Amygdala (tissue), 56 donors: ENCODE measurements at regions not wholly inside any gene's neighbourhood (a gene's known extent, or its start where the extent isn't known, plus 50 kb on each side); places are given as distances from the start of the nearest gene placed in this dataset.
"Not testable (repeated sequence)": the region's sequence is repeated elsewhere in the genome, so short reads cannot be mapped to it uniquely, and the experiment has no call there.

Experiments
- DNase-seq, 56 donors: peaks; one replicate each; lab custom pipeline; 2025; lab: John Stamatoyannopoulos, UW

GRCh38 chr2:47728551-47728950, 54.4 kb upstream of the MSH6 start:
- DNase-seq, result no peak

DNA sequence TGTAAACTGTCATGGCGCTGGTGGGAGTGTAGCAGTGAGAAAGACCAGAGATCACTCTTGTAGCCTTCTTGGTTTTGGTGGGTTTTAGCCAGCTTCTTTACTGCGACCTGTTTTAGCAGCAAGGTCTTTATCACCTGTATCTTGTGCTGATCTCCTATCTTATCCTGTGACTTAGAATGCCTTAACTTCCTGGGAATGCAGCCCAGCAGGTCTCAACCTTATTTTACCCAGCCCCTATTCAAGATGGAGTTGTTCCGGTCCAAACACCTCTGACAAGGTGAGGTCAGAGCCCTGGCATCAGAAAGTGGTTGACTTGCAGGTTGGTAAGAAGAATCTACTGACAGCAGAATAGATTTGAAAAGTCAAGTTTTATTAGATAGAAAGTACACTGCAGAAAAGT, 55.0 kb upstream of the MSH6 start:
- no peak for DNase-seq

- not testable (repeated sequence) for DNase-seq
Observed at GRCh38 chr2:47726978-47727377, 56.0 kb upstream of the MSH6 start.

GRCh38 chr2:47725808-47726207, 57.1 kb upstream of the MSH6 start:
- DNase-seq, result no peak

- no peak for DNase-seq
Observed at GRCh38 chr2:47724221-47724981, 58.5 kb upstream of the MSH6 start.

DNA sequence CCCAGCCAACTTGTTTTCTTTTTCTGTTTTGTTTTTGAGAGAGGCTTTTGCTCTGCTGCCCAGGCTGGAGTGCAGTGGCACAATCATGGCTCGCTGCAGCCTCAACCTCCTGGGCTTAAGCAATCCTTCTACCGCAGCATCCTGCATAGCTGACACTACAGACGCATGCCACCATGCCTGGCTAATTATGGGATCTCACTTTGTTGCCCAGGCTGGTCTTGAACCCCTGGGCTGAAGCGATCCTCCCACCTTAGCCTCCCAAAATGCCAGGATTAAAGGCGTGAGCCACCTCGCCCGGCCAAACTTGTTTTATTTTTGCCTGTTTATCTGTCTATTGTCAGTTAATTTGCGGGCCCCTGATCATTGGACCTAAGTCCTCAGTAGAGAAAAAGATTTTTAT, 61.6 kb upstream of the MSH6 start:
- DNase-seq, result no peak

- DNase-seq, result no peak
Observed at GRCh38 chr2:47720559-47720958, 62.4 kb upstream of the MSH6 start.

- no peak for DNase-seq
Observed at GRCh38 chr2:47720036-47720435, 62.9 kb upstream of the MSH6 start.

GRCh38 chr2:47719099-47719498, 63.8 kb upstream of the MSH6 start:
- DNase-seq, result no peak

DNA sequence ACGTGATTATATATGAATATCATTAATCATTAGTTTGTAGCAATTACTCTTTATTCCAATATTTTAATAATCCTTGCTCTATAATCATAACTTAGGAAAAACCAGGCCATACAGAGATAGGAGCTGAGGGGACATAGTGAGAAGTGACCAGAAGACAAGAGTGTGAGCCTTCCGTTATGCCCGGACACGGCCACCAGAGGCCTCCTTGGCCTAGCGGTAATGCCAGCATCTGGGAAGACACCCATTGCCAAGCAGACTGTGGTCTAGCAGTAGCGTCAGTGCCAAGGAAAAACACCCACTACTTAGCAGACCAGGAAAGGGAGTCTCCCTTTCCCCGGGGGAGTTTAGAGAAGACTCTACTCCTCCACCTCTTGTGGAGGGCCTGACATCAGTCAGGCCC, 66.6 kb upstream of the MSH6 start:
- peak in 2 of 56 donors; percentile 4 to 10 for DNase-seq

- no peak for DNase-seq
Observed at GRCh38 chr2:47715552-47715951, 67.4 kb upstream of the MSH6 start.

- no peak for DNase-seq
Observed at GRCh38 chr2:47708801-47709499, 74.0 kb upstream of the MSH6 start.

- no peak for DNase-seq
Observed at GRCh38 chr2:47704287-47704686, 78.7 kb upstream of the MSH6 start.

DNA sequence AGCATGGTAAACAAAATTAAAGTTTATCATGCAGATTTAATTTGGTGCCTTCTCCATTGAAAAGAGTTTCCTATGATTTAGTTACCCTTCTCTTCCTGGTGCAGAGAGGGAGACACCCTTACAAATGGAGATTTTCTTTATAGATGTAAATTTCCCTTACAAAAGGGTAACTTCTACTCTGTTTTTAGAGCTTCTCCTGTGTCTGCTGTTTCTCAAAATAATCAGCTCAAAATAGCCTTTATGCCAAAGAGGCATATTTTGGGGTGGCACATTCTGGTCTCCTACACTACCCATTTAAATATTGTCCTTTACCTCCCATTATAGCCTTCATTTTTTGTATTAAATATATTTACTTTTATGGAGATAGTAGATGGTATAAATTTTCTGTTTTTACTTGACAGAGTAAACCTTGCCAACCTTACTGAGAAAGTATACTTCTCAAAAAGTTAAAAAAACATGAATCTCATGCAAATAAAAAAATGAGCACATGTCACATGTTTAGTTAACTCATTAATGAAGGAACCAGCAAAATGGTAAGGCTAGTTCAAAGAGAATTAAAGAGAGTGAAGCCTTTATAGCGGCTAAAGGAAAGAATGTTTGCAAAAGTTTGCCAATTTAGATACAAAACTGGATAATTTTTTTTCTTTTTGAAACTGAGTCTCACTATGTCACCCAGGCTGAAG, 83.3 kb upstream of the MSH6 start:
- DNase-seq, result no peak

- not testable (repeated sequence) for DNase-seq
Observed at GRCh38 chr2:47698436-47698972, 84.4 kb upstream of the MSH6 start.

- DNase-seq, result not testable (repeated sequence)
Observed at GRCh38 chr2:47697681-47698435, 85.1 kb upstream of the MSH6 start.

GRCh38 chr2:47697000-47697601, 85.8 kb upstream of the MSH6 start:
- no peak for DNase-seq

GRCh38 chr2:47696478-47696831, 86.5 kb upstream of the MSH6 start:
- no peak for DNase-seq

GRCh38 chr2:47695800-47696477, 87.0 kb upstream of the MSH6 start:
- DNase-seq, result no peak

- not testable (repeated sequence) for DNase-seq
Observed at GRCh38 chr2:47694451-47694850, 88.5 kb upstream of the MSH6 start.
